Panc1 (cell line): ENCODE measurements at regions not wholly inside any gene's neighbourhood (a gene's known extent, or its start where the extent isn't known, plus 50 kb on each side); places are given as distances from the start of the nearest gene placed in this dataset.

ENCODE experiments used
- ATAC-seq: fragments of 200-7000 bp; cut with Tn5 transposase; 2 replicates; pipeline ENCODE4 v1.9.1; 2020; ENCODE audit warnings: mild to moderate bottlenecking, moderate library complexity
- BruUV-seq: library from RNA; stranded (reverse); fragments of 400-500 nt; replicated peaks from 2 replicates; lab custom pipeline; 2021; lab: Mats Ljungman, UMichigan
- CTCF ChIA-PET: fragments of 300-600 bp; sonication (Branson Sonifier 250); formaldehyde crosslinking; loops from one replicate; lab custom pipeline; 2022; ENCODE audit warnings: antibody characterized with exemption; lab: Charles Lee
- POLR2A ChIA-PET: fragments of 300-600 bp; sonication (Branson Sonifier 250); formaldehyde crosslinking; loops from one replicate; lab custom pipeline; 2022; ENCODE audit warnings: antibody characterized with exemption; lab: Charles Lee
- DNase-seq: peaks from one replicate; pipeline ENCODE4 v3.0.0-alpha.2; 2010; ENCODE audit warnings: low read depth, low spot score
- H3K27ac ChIP-seq: 2 replicates; pipeline ENCODE4 v1.5.1; 2011; ENCODE audit warnings: mild to moderate bottlenecking, low read length, inconsistent platforms
- H3K27me3 ChIP-seq: fragments of 200-500 bp; sonication (Bioruptor generic); 2 replicates; pipeline ENCODE4 v1.6.0; 2014; ENCODE audit warnings: low read length, inconsistent platforms; ENCODE audit not compliant: control insufficient read depth, insufficient read depth
- H3K36me3 ChIP-seq: fragments of 200-500 bp; sonication (Bioruptor generic); 2 replicates; pipeline ENCODE4 v1.5.1; 2014; ENCODE audit warnings: inconsistent platforms, mild to moderate bottlenecking, low read length, moderate library complexity; ENCODE audit not compliant: control insufficient read depth, insufficient read depth
- H3K4me1 ChIP-seq: 2 replicates; pipeline ENCODE4 v1.5.1; 2011; ENCODE audit warnings: inconsistent platforms, mild to moderate bottlenecking, low read length, moderate library complexity; ENCODE audit not compliant: control insufficient read depth, insufficient read depth
- H3K4me3 ChIP-seq, 2 experiments: 2 replicates each; pipeline ENCODE4 v1.5.1; 2011 to 2012; ENCODE audit warnings: low read depth in 2 of 2, low read length in 2 of 2, mild to moderate bottlenecking in 2 of 2, inconsistent platforms in 1 of 2, moderate library complexity in 1 of 2
- H3K9me3 ChIP-seq: fragments of 200-500 bp; sonication (Bioruptor generic); 2 replicates; pipeline ENCODE4 v1.5.1; 2014; ENCODE audit warnings: low read depth, mild to moderate bottlenecking, inconsistent platforms, low read length, moderate library complexity; ENCODE audit not compliant: control insufficient read depth, insufficient read depth
- POLR2AphosphoS5 ChIP-seq: IDR thresholded peaks from 2 replicates; pipeline ENCODE4 v1.6.1; 2012; ENCODE audit warnings: mild to moderate bottlenecking, low read depth, low read length, moderate library complexity
- SIN3A ChIP-seq: IDR thresholded peaks from 2 replicates; pipeline ENCODE4 v1.6.1; 2012; ENCODE audit warnings: low read depth, mild to moderate bottlenecking, low read length, moderate library complexity, borderline replicate concordance; ENCODE audit not compliant: insufficient read depth
- TCF7L2 ChIP-seq: IDR thresholded peaks from 2 replicates; pipeline ENCODE4 v1.6.1; 2011; ENCODE audit warnings: mild to moderate bottlenecking, low read depth, low read length, inconsistent platforms
- in situ Hi-C: cut with HindIII; loops from 2 replicates; pipeline ENCODE4 v1.10.0; 2016; ENCODE audit warnings: low sequenced_read_pairs, low pct_unique_long_range_greater_than_20kb
- intact Hi-C: fragments of 100-400 bp; cut with micrococcal nuclease; formaldehyde crosslinking; loops from one replicate; pipeline ENCODE4 v1.10.0; 2022; ENCODE audit not compliant: unreplicated experiment
- TF ChIP-seq, protein P1 (sequence below): fragments of 450-650 bp; IDR thresholded peaks from 2 replicates; pipeline ENCODE4 v1.5.1; 2017; ENCODE audit warnings: mild to moderate bottlenecking
- TF ChIP-seq, protein P2 (sequence below), 2 experiments: IDR thresholded peaks; 2 replicates each; pipeline ENCODE4 v1.6.1; 2011 to 2012; ENCODE audit warnings: low read depth in 2 of 2, control low read depth in 1 of 2, low read length in 1 of 2, mild to moderate bottlenecking in 1 of 2, moderate library complexity in 1 of 2; ENCODE audit not compliant: insufficient read depth in 1 of 2

DNA sequence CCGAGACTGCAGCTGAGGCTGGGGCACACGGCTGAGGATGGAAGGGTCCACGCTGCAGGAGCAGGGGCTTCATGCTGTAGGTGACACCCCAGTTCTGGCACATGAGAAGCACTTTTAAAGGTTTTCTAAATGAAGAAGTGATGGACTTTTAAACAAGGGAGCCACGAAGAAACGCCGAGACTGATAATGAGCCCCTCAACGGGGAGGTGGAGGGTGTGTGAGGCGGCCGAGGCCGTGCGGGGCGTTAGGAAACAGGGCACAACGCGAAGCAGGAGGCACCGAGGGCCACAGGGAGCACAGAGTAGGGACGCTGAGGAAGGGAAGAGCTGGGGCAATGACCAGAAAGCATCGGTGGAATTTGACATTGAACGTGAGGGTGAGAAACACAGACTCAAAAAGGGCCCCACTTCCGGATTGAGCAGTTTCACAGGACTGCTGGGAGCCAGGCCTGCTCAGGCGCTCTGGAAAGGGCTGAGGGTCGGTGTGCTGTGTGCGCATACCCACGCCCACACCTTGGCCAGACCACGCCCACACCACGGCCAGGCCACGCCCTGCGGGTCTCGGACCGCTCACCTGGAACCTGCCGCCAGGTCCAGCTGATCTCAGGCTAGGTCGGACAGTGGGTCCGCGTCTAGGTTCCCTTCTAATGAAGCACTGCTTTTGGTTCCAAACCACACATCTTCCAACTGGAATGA, 115.7 kb downstream of the GYPC start:
- in situ Hi-C loops, result no loop called here
- H3K4me1 ChIP-seq, result no peaks in the 10 kb centered on the region
- intact Hi-C loops, result loop anchor here (10.0 kb wide), 3 partner anchors 137 to 1027 kb away; no protein-coding TSS in a partner anchor
- no peak for DNase-seq
- ATAC-seq, result no peak
- POLR2A ChIA-PET, result no interaction called here
- CTCF ChIA-PET, result no interaction called here
- no TSS peak for BruUV-seq
- H3K9me3 ChIP-seq, result no peaks in the 10 kb centered on the region
- TF ChIP-seq, protein P1, sequence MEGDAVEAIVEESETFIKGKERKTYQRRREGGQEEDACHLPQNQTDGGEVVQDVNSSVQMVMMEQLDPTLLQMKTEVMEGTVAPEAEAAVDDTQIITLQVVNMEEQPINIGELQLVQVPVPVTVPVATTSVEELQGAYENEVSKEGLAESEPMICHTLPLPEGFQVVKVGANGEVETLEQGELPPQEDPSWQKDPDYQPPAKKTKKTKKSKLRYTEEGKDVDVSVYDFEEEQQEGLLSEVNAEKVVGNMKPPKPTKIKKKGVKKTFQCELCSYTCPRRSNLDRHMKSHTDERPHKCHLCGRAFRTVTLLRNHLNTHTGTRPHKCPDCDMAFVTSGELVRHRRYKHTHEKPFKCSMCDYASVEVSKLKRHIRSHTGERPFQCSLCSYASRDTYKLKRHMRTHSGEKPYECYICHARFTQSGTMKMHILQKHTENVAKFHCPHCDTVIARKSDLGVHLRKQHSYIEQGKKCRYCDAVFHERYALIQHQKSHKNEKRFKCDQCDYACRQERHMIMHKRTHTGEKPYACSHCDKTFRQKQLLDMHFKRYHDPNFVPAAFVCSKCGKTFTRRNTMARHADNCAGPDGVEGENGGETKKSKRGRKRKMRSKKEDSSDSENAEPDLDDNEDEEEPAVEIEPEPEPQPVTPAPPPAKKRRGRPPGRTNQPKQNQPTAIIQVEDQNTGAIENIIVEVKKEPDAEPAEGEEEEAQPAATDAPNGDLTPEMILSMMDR, result no peak
- TF ChIP-seq POLR2AphosphoS5 (no peak), SIN3A (no peak), TCF7L2 (no peak)
- TF ChIP-seq, protein P2, sequence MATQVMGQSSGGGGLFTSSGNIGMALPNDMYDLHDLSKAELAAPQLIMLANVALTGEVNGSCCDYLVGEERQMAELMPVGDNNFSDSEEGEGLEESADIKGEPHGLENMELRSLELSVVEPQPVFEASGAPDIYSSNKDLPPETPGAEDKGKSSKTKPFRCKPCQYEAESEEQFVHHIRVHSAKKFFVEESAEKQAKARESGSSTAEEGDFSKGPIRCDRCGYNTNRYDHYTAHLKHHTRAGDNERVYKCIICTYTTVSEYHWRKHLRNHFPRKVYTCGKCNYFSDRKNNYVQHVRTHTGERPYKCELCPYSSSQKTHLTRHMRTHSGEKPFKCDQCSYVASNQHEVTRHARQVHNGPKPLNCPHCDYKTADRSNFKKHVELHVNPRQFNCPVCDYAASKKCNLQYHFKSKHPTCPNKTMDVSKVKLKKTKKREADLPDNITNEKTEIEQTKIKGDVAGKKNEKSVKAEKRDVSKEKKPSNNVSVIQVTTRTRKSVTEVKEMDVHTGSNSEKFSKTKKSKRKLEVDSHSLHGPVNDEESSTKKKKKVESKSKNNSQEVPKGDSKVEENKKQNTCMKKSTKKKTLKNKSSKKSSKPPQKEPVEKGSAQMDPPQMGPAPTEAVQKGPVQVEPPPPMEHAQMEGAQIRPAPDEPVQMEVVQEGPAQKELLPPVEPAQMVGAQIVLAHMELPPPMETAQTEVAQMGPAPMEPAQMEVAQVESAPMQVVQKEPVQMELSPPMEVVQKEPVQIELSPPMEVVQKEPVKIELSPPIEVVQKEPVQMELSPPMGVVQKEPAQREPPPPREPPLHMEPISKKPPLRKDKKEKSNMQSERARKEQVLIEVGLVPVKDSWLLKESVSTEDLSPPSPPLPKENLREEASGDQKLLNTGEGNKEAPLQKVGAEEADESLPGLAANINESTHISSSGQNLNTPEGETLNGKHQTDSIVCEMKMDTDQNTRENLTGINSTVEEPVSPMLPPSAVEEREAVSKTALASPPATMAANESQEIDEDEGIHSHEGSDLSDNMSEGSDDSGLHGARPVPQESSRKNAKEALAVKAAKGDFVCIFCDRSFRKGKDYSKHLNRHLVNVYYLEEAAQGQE (IDR thresholded peaks at IDR 0.05; ENCODE audit: insufficient read depth in 1 of 2, low read depth in 2 of 2, low read length in 1 of 2), result no peak
- H3K4me3 ChIP-seq, result no peak overlapping the region
- H3K27me3 ChIP-seq, result peaks cover 5% of the 10 kb centered on the region; the same call in 1 of the 2 replicates
- no peaks in the 10 kb centered on the region for H3K36me3 ChIP-seq
- H3K27ac ChIP-seq, result no peak overlapping the region

DNA sequence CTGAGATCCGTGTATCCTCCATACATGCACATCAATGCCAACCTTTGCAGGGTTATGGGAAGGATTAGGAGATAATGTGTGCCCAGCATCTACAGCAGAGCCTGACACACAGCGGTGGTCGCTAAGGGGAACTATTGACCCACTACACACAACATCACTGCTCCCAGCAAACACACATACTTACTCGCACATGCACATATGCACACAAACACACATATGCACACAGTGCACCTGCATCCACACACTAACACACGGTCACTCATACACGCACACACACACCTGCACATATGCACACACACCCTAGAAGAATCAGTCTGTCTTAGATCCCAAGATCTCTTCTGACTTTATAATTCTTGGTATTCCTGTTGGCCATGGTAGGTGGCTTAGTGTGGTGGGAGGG, 118.3 kb downstream of the GYPC start:
- in situ Hi-C loops (no loop called here), intact Hi-C loops (loop anchor here (10.0 kb wide), 3 partner anchors 139 to 1029 kb away; no protein-coding TSS in a partner anchor)
- H3K4me1 ChIP-seq, result no peaks in the 10 kb centered on the region
- H3K9me3 ChIP-seq, result no peaks in the 10 kb centered on the region
- TF ChIP-seq, protein P1, result no peak
- TF ChIP-seq, protein P2 (IDR thresholded peaks at IDR 0.05; ENCODE audit: insufficient read depth in 1 of 2, low read depth in 2 of 2, low read length in 1 of 2), result no peak
- TF ChIP-seq SIN3A (no peak), POLR2AphosphoS5 (no peak), TCF7L2 (no peak)
- ATAC-seq (no peak), DNase-seq (no peak)
- no TSS peak for BruUV-seq
- CTCF ChIA-PET, result interaction anchor here (1.1 kb wide), 1 partner anchor 246 kb away, joined by 3 read pairs; no protein-coding TSS in a partner anchor
- no peaks in the 10 kb centered on the region for H3K36me3 ChIP-seq
- H3K27me3 ChIP-seq, result peaks cover 5% of the 10 kb centered on the region; the same call in 1 of the 2 replicates
- H3K4me3 ChIP-seq, result no peak overlapping the region
- POLR2A ChIA-PET, result no interaction called here
- H3K27ac ChIP-seq, result no peak overlapping the region
